ENCODE measurements at regions not wholly inside any gene's neighbourhood (a gene's known extent, or its start where the extent isn't known, plus 50 kb on each side); places are given as distances from the start of the nearest gene placed in this dataset.

DNA sequence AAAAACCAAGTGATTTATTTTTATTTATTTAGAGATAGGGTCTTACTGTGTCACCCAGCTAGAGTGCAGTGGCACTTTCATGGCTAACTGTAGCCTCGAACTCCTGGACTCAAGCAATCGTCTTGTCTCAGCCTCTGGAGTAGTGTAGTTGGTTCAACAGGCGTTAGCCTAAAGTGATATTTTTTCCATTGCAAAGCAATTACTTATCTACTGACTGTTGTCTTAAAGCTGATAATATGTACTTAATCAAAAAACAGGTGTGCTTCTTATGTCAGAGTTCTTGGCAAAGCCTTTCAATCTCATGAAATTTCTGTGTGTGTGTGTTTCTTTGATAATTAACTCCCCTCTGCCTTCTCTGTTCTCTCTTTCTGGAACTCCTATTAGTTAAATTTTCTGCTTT lies 62.4 kb upstream of the DUSP10 start:
- WGBS, 2 experiments (ENCODE audit: low coverage in 1 of 2, low lambda C conversion rate in 2 of 2, missing lambda C conversion rate in 2 of 2), result 77 to 79% methylated on average over 3 of the region's 3 CpGs
- in situ Hi-C loops (cut with MboI), result no loop called here

DNA sequence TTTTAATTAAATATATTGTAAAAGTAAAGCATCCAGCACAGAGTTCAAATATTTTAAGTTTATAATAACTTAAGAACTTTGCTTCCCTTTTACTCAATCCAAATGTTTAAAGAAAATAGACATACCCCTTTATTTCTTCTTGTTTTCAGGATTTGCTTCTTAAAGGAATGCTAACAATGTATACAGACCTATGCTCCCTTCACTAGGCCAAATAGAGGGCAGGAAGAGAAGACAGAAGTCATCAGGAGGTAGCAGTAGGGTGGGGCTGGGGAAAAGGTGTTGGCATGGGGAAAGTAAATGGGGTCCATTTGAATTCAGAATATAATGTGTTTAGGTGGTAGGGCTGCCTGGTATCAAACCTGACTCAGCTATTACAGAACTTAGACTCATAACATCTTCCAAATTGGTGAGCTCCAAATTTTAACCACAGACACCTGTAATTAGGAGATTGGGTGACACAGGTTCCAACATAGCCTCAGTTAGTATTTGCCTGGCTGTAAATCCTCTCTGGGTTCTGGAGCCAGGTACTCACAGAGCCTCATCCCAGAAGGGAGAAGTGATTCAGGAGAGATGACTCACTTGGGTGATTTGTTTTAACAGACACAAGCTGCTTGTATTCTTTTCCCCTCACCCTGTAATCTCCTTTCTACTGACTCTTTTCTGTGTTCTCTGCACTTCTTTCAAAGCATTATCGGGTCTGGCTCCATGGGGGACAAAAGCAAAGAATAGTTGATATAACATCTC lies 60.1 kb upstream of the DUSP10 start:
- H3F3A ChIP-seq (ENCODE audit: insufficient read depth), result no peaks in the 10 kb centered on the region; the same call in 1 of the 2 replicates
- H3K9me3 ChIP-seq (ENCODE audit: low read depth), result no peaks in the 10 kb centered on the region
- H3K79me2 ChIP-seq (ENCODE audit: insufficient read depth), result no peaks in the 10 kb centered on the region
- H3K27me3 ChIP-seq (replicated peaks; ENCODE audit: insufficient read depth), result no peaks in the 10 kb centered on the region
- peak; percentile 83 for DNase-seq
- H2AFZ ChIP-seq, result no peak overlapping the region
- WGBS, 2 experiments (ENCODE audit: low coverage in 1 of 2, low lambda C conversion rate in 2 of 2, missing lambda C conversion rate in 2 of 2), result 58 to 63% methylated on average over 1 of the region's 1 CpG
- no peak overlapping the region for H3K27ac ChIP-seq
- TF ChIP-seq EZH2 (IDR thresholded peaks at IDR 0.05; ENCODE audit: insufficient read depth, poor library complexity, severe bottlenecking), result no peak
- no peaks in the 10 kb centered on the region for H3K36me3 ChIP-seq (ENCODE audit: low read depth)
- no peak overlapping the region for H3K4me2 ChIP-seq (ENCODE audit: unreplicated experiment)
- H3K9me2 ChIP-seq (ENCODE audit: insufficient read depth), result no peaks in the 10 kb centered on the region
- no peak overlapping the region for H3K4me3 ChIP-seq
- no peaks in the 10 kb centered on the region for H4K20me1 ChIP-seq (ENCODE audit: insufficient read depth)
- in situ Hi-C loops (cut with MboI), result no loop called here
- H3K4me1 ChIP-seq (ENCODE audit: insufficient read depth), result peaks cover 10% of the 10 kb centered on the region; the same call in 1 of the 2 replicates
- no peak overlapping the region for H3K9ac ChIP-seq

More for the DNA sequence above, 62.4 kb upstream of the DUSP10 start:
- H3K79me2 ChIP-seq (ENCODE audit: insufficient read depth), result no peaks in the 10 kb centered on the region
- no peak overlapping the region for H2AFZ ChIP-seq
- H3F3A ChIP-seq (ENCODE audit: insufficient read depth), result peaks cover 7% of the 10 kb centered on the region
- H3K9ac ChIP-seq, result no peak overlapping the region
- H3K4me2 ChIP-seq (ENCODE audit: unreplicated experiment), result no peak overlapping the region
- no peaks in the 10 kb centered on the region for H4K20me1 ChIP-seq (ENCODE audit: insufficient read depth)
- H3K4me3 ChIP-seq, result no peak overlapping the region
- no peak for DNase-seq
- no peaks in the 10 kb centered on the region for H3K9me2 ChIP-seq (ENCODE audit: insufficient read depth)
- H3K9me3 ChIP-seq (ENCODE audit: low read depth), result no peaks in the 10 kb centered on the region
- H3K27ac ChIP-seq, result no peak overlapping the region
- no peaks in the 10 kb centered on the region for H3K36me3 ChIP-seq (ENCODE audit: low read depth)
- TF ChIP-seq EZH2phosphoT487 (IDR thresholded peaks at IDR 0.05; ENCODE audit: insufficient read depth, low read depth) (no peak), EZH2 (IDR thresholded peaks at IDR 0.05; ENCODE audit: insufficient read depth, poor library complexity, severe bottlenecking) (no peak)
- peaks cover 11% of the 10 kb centered on the region for H3K4me1 ChIP-seq (ENCODE audit: insufficient read depth)
- no peaks in the 10 kb centered on the region for H3K27me3 ChIP-seq (replicated peaks; ENCODE audit: insufficient read depth)

- Histone ChIP-seq H3K4me2 (ENCODE audit: unreplicated experiment) (no peak overlapping the region), H3K79me2 (ENCODE audit: insufficient read depth) (no peaks in the 10 kb centered on the region), H3F3A (ENCODE audit: insufficient read depth) (no peaks in the 10 kb centered on the region; the same call in 1 of the 2 replicates), H3K4me3 (no peak overlapping the region), H4K20me1 (ENCODE audit: insufficient read depth) (no peaks in the 10 kb centered on the region), H3K9me3 (ENCODE audit: low read depth) (no peaks in the 10 kb centered on the region), H2AFZ (no peak overlapping the region), H3K4me1 (ENCODE audit: insufficient read depth) (peaks cover 10% of the 10 kb centered on the region; the same call in 1 of the 2 replicates), H3K27me3 (replicated peaks; ENCODE audit: insufficient read depth) (no peaks in the 10 kb centered on the region), H3K36me3 (ENCODE audit: low read depth) (no peaks in the 10 kb centered on the region), H3K27ac (no peak overlapping the region), H3K9ac (no peak overlapping the region), H3K9me2 (ENCODE audit: insufficient read depth) (no peaks in the 10 kb centered on the region)
- no peak for DNase-seq
- in situ Hi-C loops (cut with MboI), result no loop called here
- WGBS, 2 experiments (ENCODE audit: low coverage in 1 of 2, low lambda C conversion rate in 2 of 2, missing lambda C conversion rate in 2 of 2), result 93 to 95% methylated on average over 3 of the region's 3 CpGs
- no peak for TF ChIP-seq EZH2 (IDR thresholded peaks at IDR 0.05; ENCODE audit: insufficient read depth, poor library complexity, severe bottlenecking)
- no peak for TF ChIP-seq EZH2phosphoT487 (IDR thresholded peaks at IDR 0.05; ENCODE audit: insufficient read depth, low read depth)
These were observed 59.4 kb upstream of the DUSP10 start for GRCh38 chr1:221801251-221801661.

DNA sequence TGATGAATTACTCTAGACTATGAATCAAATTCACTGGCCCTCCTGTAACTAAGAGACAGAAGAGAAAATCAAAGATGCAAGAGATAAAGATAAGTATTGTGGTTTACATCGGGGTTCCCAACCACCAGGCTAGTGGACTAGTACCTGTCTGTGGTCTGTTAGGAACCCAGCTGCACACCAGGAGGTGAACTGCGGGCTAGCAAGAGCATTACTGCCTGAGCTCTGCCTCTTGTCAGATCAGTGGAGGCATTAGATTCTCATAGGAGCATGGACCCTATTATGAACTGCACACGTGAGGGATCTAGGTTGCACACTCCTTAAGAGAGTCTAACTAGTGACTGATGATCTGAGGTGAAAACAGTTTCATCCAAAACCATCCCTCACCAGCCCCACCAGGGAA lies 58.9 kb upstream of the DUSP10 start:
- H3K9ac ChIP-seq, result no peak overlapping the region
- H3K27me3 ChIP-seq (replicated peaks; ENCODE audit: insufficient read depth), result no peaks in the 10 kb centered on the region
- no peak overlapping the region for H3K4me3 ChIP-seq
- no peaks in the 10 kb centered on the region for H3K9me3 ChIP-seq (ENCODE audit: low read depth)
- H4K20me1 ChIP-seq (ENCODE audit: insufficient read depth), result no peaks in the 10 kb centered on the region
- no peak overlapping the region for H3K4me2 ChIP-seq (ENCODE audit: unreplicated experiment)
- no peaks in the 10 kb centered on the region; the same call in 1 of the 2 replicates for H3F3A ChIP-seq (ENCODE audit: insufficient read depth)
- TF ChIP-seq EZH2phosphoT487 (IDR thresholded peaks at IDR 0.05; ENCODE audit: insufficient read depth, low read depth) (no peak), EZH2 (IDR thresholded peaks at IDR 0.05; ENCODE audit: insufficient read depth, poor library complexity, severe bottlenecking) (no peak)
- WGBS, 2 experiments (ENCODE audit: low coverage in 1 of 2, low lambda C conversion rate in 2 of 2, missing lambda C conversion rate in 2 of 2), result 71 to 76% methylated on average over 3 of the region's 3 CpGs
- no peak for DNase-seq
- no peaks in the 10 kb centered on the region for H3K79me2 ChIP-seq (ENCODE audit: insufficient read depth)
- in situ Hi-C loops (cut with MboI), result no loop called here
- no peaks in the 10 kb centered on the region for H3K36me3 ChIP-seq (ENCODE audit: low read depth)
- H3K27ac ChIP-seq, result no peak overlapping the region
- no peaks in the 10 kb centered on the region for H3K9me2 ChIP-seq (ENCODE audit: insufficient read depth)
- H2AFZ ChIP-seq, result no peak overlapping the region
- peaks cover 10% of the 10 kb centered on the region; the same call in 1 of the 2 replicates for H3K4me1 ChIP-seq (ENCODE audit: insufficient read depth)

All from GM23248 (cell line).